GM18520 (cell line): ENCODE measurements at regions not wholly inside any gene's neighbourhood (a gene's known extent, or its start where the extent isn't known, plus 50 kb on each side); places are given as distances from the start of the nearest gene placed in this dataset.

ENCODE experiments used
- ATAC-seq: cut with Tn5 transposase; IDR thresholded peaks from one replicate; pipeline ENCODE4 v1.9.1; 2021; ENCODE audit not compliant: unreplicated experiment

DNA sequence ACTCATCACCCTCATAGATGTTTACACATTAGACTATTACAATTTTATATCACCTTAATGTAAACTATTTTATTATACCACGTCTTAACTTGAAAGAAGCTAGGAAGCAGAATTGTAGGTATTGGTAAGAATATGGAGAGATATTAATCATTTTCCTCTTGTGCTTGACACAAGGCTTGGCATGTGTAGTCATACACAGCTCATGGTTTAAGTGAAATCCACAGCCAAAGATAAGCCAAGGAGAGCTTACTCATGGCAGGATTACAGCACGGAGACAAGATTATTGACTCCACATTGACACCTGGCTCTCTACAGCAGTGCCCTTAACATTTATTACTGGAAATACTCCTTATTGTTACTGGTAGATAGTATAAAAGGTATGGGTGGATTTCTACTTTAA lies 68.4 kb upstream of the ADGRL4 start:
- ATAC-seq = no peak

DNA sequence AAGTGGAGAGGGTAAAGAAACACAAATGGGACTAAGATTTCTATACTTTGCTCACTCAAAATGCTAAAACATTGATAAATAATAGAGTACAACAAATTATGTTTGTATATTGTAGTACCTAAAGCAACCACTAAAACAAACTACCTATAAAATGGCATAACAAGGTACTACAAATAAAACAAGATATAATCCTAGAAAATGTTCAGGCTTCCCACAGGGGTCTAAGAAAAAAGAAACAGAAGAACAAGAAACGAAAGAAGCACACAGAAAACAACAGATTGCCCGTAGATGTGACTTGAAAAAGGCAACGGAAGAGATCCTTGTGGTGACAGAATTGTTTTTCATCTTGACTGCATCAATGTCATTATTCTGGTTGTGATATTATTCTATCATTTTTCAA lies 63.3 kb upstream of the ADGRL4 start:
- no peak for ATAC-seq

DNA sequence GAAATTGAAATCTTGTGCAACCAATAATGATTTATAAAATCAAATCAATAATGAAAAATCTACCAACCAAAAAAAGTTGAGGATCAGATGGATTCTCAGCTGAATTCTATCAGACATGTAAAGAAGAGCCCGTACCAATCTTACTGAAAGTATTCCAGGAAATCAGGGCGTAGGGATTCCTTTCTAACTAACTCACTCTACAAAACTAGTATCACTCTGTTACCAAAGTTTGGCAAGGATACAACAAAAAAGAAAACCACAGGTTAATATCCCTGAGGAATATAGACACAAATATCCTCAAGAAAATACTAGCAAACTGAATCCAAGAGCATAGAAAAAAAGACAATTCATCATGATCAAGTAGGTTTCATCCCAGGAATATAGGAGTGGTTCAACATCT lies 52.8 kb upstream of the ADGRL4 start:
- ATAC-seq = no peak
